Hepatocyte (in vitro differentiated cells): ENCODE measurements at regions not wholly inside any gene's neighbourhood (a gene's known extent, or its start where the extent isn't known, plus 50 kb on each side); places are given as distances from the start of the nearest gene placed in this dataset.

Experiments
- CTCF ChIP-seq: fragments of 200-600 bp; sonication (generic); IDR thresholded peaks from 2 replicates; pipeline ENCODE4 v1.5.1; 2016; ENCODE audit warnings: antibody characterized with exemption, mild to moderate bottlenecking; ENCODE audit not compliant: poor library complexity
- EZH2 ChIP-seq: fragments of 200-600 bp; sonication (generic); IDR thresholded peaks from 2 replicates; pipeline ENCODE4 v1.6.1; 2016; ENCODE audit warnings: antibody characterized with exemption, mild to moderate bottlenecking, borderline replicate concordance
- EZH2phosphoT487 ChIP-seq: fragments of 200-600 bp; sonication (generic); IDR thresholded peaks from one replicate; pipeline ENCODE4 v1.6.1; 2018; ENCODE audit warnings: antibody characterized with exemption, mild to moderate bottlenecking, low read depth, moderate library complexity; ENCODE audit not compliant: unreplicated experiment, severe bottlenecking

- TF ChIP-seq CTCF (no peak), EZH2 (no peak), EZH2phosphoT487 (no peak)
These were observed 439.5 kb upstream of the ETAA1 start for GRCh38 chr2:66957677-66958076.
